ENCODE measurements at regions not wholly inside any gene's neighbourhood (a gene's known extent, or its start where the extent isn't known, plus 50 kb on each side); places are given as distances from the start of the nearest gene placed in this dataset.

- peak; percentile 65 for ATAC-seq
Measured at GRCh38 chr21:5697733-5698560, 4823.4 kb upstream of the TPTE start.

Data from SK-N-SH treated with all-trans-retinoic acid at 6 μM for 48 hours (cell line).